KBM-7 (cell line): ENCODE measurements at regions not wholly inside any gene's neighbourhood (a gene's known extent, or its start where the extent isn't known, plus 50 kb on each side); places are given as distances from the start of the nearest gene placed in this dataset.
"Not testable (repeated sequence)": the region's sequence is repeated elsewhere in the genome, so short reads cannot be mapped to it uniquely, and the experiment has no call there.

Experiments used
- DNase-seq: peaks from one replicate; pipeline ENCODE4 v3.0.0-alpha.2; 2015
- in situ Hi-C: fragments of 300-500 bp; cut with MboI; formaldehyde crosslinking; loops from 2 replicates; pipeline ENCODE4 v1.14.3; 2020; ENCODE audit warnings: low sequenced_read_pairs, low pct_unique_long_range_greater_than_20kb, mixed read lengths

DNA sequence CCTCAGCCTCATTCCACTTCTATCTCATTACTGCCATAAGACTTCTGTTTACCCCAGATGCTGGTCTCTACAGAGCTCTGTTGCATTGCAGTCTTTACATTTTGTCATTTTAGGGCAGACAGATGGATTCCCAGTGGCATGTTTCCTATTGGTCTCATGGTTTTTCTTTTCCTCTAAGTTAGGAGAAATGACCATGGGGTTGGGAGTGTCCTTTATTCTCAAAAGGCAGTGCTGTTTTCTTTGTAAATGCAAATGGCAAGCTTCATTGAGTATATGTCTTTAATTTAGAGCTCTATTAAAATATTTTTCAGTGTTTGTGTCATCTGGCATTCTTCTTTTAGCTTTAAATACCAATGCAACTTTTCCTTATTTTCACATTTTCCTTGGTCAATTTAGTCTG is 57.0 kb downstream of the MSTN start:
- in situ Hi-C loops: no loop called here
- no peak for DNase-seq

DNA sequence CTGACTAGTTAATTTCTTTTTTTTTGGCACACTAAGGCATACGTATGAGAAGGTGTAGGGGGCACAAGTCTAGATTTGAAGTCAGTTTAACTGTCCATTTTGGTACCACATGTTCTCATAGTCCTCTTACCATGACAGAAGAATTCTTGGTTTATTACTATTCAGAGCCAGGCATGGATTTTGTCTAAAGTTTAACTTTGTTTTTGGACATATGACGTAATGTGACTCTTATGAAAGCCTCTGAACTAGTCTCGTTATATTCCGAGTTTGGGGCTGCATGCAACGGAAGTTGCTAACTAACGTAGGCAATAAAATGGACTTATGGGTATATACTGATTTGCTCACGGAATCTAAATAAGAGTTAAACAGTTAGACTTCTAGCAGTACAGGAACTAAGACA is 62.9 kb downstream of the MSTN start:
- DNase-seq: no peak
- in situ Hi-C loops: no loop called here

DNA sequence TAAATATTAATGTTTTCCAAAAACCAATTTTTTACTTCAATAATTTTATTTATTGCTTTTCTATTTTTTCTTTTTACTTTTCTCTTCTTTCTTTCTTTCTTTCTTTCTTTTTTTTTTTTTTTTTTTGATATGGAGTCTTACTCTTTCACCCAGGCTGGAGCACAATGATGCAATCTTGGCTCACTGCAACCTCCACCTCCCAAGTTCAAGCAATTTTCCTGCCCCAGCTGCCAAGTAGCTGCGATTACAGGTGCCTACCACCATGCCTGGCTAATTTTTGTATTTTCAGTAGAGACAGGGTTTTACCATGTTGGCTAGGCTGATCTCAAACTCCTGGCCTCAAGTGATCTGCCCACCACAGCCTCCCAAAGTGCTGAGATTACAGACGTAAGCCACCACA is 63.9 kb downstream of the MSTN start:
- DNase-seq, in situ Hi-C loops: not testable (repeated sequence)

DNA sequence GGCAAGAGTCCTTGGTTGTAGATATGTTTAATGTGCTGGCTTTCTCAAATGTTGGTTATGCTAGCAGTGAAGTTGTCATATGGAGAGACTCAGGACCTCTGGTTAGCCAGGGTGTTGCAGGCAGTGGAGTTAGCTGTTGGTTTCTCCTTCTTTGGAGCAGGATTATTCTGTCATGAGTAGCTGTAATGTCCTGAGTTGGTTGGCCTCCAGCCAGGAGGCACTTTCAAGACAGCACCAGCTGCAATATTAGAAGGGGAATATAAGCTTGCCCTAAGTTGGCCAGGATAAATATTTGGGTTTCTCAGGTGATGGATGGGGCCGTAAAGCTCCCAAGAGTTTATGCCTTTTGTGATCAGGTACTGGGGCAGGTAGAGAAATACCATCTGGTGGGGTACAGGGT is 65.5 kb downstream of the MSTN start:
- in situ Hi-C loops: no loop called here
- no peak for DNase-seq

DNA sequence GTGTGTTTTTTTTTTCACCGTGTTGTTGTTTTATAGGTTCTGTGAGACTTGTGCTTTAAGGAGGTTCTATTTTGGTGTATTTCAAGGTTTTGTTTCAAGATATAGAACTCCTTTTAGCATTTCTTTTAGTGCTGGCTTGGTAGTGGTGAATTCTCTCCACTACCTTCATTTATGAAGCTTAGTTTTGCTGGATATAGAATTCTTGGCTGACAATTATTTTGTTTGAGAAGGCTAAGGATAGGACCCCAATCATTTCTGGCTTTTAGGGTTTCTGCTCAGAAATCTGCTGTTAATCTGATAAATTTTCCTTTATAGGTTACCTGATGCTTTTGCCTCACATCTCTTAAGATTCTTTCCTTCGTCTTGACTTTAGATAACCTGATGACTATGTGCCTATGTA is 66.8 kb downstream of the MSTN start:
- DNase-seq: no peak
- in situ Hi-C loops: no loop called here

DNA sequence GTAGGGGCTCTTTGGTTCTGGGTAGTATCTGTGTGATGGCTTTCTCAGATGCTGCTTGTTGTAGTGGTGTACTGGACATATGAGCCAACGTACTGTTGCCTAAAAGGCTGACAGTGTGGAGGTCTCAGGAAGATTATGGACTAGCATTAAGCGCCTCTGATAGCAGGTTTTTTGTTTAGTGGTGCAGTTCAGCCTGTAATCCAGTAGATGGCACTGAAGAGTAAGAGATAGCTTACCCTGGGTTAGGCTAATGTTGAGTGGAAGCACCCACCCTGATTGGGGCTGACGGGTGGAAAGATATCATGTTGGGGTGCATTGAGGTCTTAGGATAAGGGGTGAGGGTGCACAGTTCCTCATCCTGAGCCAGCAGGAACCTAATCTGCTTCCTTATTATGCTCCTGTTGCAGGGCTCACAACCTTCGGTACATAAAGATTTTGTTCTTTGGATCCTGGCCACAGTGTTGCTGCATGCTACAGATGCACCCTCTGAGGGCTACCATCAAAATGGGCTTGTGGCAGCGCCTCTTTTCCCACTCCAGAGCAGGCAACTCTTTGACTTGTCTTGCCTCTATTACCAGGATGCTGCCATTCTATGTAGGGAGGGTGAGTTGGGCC is 79.6 kb downstream of the MSTN start:
- in situ Hi-C loops: no loop called here
- peak; percentile 48 for DNase-seq

DNA sequence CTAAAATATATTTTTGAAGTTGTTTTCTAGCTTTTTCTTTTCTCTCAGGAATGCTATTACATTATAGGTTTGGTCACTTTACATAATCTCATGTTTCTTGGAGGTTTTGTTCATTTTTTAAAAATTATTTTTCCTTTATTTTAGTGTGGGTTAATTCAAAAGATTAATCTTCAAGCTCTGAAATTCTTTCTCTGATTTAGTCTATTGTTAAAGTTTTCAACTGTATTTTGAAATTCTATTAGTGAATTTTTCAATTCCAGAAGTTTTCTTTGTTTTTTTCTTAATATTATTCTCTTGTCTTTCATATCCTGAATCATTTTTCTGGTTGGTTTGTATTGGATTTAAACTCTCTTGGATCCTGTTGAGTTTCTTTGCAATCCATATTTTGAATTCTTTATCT is 80.4 kb downstream of the MSTN start:
- in situ Hi-C loops: no loop called here

DNA sequence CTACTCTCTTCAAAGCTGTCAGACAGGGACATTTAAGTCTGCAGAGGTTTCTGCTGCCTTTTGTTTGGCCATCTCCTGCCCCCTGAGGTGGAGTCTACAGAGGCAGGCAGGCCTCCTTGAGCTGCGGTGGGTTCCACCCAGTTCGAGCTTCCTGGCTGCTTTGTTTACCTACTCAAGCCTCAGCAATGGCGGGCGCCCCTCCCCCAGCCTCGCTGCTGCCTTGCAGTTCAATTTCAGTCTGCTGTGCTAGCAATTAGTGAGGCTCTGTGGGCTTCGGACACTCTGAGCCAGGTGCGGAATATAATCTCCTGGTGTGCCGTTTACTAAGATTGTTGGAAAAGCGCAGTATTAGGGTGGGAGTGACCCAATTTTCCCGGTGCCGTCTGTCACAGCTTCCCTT is 86.0 kb downstream of the MSTN start:
- DNase-seq, in situ Hi-C loops: not testable (repeated sequence)

More for the DNA sequence above, 80.4 kb downstream of the MSTN start:
- DNase-seq: no peak

DNA sequence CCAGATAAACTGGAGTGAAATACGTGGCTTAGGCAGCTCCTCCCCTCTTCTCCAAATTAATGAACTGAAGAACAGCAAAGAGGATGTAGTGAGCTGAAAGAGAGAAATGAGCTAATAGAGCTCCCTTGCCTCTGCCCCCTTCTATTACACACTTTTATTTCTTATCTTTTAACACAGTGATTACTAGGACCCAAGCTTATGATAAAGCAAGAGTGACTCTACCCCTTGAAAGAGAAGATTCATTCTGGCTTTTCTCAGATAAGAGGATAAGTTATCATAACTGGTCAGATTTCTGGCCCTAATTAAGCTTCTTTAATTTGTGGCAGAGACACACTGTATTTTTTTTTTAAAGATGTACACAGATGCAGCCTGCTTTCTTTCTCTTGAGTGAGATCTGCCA is 102.2 kb downstream of the MSTN start:
- in situ Hi-C loops: no loop called here
- DNase-seq: no peak

DNA sequence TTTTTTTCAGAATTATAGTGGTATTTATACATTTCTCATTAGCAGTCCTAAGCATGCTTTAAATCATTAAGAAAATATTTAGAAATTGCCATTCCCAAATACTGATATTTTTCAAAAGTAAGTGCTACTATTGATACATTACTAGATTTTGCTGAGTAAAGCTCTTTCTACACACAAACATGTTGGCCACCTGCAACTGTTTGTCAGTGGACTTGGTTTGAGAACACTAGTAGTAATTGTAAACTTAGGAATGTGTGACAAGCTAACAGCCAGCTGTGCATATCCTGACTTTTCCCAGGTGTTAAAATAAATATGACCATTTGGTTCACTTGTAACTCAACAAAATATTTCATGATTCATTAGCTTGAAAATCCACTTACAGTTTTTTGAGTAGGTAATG is 103.1 kb downstream of the MSTN start:
- in situ Hi-C loops: no loop called here

DNA sequence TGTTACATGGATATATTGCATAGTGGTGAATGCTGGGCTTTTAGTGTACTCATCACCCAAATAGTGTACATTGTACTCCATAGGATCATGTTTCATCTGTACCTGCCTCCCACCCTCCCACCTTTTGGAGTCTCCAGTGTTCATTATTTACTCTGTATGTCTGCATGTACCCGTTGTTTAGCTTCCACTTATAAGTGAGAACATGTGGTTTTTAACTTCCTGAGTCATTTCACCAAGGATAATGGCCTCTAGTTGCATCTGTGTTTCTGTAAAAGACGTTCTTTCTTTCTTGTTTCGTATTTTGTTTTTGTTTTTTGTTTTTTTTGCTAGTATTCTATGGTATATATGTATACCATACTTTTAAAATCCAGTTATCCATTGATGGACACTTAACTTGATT is 107.5 kb downstream of the MSTN start:
- in situ Hi-C loops: no loop called here
- no peak for DNase-seq

More for the DNA sequence above, 103.1 kb downstream of the MSTN start:
- no peak for DNase-seq

DNA sequence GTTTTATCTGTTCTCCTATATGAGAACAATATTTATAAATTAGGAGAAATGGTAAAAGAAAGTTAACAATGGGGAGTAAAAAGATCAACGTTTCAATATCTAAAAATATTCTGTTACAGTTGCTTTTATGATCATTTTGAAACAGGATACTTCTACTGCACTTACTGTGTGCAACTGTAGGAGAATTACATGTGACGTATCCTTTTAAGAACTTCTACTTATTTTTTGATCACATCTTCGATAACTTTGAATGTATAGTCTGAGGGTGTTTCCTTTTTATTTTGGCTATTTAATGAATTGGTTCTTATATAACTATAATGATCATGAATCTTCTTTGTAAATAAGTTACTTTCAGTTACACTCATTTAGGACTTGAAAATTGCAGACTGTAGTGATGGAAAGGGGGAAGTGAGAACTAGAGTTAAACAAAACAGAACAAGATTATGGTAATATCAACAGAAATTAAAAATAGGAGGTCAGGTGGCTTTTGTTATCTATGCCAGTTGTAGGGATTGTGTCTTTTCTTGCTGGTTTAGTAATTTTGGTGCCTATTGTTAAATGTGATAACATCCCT is 109.9 kb downstream of the MSTN start:
- in situ Hi-C loops: no loop called here

DNA sequence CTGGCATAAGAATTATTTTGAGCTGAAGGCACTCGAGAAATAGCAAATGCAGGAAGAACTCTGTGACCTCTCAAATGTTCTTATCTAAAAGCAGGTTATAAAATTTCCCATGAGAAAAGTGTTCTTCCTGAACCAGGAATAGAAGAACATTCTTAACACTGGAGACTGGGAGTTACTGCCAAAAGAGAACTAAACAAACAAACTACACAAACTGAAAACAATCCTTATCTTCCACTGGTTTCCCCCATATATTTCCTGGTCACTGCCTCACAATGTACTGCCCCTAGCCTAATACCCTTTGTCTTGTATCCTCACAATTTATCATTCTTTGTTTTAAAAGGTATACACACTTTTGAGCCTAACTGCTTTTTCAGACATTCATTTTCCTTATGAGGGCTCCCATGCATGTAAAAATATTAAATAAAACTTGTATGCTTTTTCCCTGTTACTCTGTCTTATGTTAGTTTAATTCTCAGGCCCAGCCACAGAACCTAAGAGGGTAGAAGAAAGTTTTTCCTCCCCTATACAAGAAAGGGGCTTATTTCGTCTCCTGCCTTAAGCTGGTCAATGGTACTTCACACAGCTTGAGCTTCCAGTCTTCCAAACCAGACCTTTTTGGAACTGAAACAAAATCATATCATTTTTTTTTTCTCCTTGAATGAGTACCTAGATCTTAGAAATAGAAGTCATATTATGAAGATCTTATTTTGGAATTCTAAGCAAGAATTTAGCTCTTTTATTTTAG is 110.6 kb downstream of the MSTN start:
- in situ Hi-C loops: no loop called here
- no peak for DNase-seq

More for the DNA sequence above, 109.9 kb downstream of the MSTN start:
- no peak for DNase-seq

DNA sequence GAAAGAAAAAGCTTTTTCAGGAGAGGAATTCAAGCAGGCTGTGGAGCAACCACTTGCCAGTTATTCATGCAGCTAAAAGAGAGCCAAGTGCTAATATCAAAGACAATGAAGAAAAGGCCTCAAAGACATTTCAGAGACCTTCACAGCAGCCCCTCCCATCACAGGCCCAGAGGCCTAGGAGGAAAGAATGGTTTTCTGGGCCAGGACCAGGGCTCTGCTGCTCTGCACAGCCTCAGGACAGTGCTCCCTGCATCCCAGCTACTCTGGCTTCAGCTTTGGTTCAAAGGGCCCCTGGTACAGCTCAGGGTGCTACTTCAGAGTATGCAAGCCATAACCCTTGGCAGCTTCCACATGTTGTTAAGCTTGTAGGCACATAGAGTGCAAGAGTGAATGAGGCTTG is 119.5 kb downstream of the MSTN start:
- in situ Hi-C loops: no loop called here
- DNase-seq: no peak

DNA sequence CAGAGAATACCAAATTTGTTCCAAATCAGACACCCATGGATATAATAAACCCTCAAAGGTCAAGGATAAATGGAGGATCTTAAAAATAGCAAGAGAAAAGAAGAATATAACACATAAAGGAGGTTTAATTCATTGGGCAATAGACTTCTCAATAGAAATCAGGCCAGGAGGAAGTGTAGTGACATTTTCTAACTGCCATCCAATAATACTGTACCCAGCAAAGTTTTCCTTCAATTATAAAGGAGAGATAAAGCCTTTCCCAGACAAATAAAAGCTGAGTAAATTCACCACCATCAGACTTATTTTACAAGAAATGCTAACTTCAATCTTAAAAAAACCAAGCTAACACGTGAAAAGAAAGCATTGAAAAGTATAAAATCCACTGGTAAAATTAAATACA is 121.6 kb downstream of the MSTN start:
- in situ Hi-C loops: no loop called here
- DNase-seq: no peak

DNA sequence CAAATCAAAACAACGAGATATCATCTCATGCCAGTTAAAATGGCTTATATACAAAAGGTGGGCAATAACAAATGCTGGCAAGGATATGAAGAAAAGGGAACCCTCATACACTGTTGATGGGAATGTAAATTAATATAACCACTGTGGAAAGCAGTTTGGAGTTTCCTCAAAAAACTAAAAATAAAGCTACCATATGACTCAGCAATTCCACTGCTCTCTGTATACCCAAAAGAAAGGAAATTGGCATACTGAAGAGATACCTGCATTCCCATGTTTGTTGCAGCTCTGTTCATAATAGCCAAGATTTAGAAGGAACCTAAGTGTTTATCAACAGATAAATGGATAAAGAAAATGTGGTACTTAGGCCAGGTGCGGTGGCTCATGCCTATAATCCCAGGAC is 124.8 kb downstream of the MSTN start:
- in situ Hi-C loops: no loop called here
- DNase-seq: no peak

DNA sequence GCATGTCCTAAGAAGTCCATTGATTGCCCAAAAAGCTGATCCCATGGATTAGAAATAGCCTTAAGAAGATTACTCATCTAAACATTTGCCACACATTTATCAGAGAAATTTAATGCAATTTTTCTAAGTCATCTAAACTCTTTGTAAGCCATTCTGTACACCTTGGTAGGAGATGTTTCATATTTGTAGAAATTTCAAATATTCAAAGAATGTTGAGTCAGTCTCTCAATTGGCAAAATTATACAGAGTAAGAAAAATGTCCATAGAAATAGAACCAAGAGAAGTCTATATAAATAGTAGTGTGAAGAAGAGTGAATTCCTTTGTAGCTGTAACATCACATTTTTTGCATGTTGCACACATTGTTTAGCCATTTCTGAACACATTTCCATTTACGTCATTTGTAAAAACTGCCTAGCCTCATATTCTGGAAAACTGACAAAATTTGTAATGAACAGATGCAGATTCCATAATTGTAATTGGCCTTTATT is 128.6 kb downstream of the MSTN start:
- DNase-seq: no peak
- in situ Hi-C loops: no loop called here

DNA sequence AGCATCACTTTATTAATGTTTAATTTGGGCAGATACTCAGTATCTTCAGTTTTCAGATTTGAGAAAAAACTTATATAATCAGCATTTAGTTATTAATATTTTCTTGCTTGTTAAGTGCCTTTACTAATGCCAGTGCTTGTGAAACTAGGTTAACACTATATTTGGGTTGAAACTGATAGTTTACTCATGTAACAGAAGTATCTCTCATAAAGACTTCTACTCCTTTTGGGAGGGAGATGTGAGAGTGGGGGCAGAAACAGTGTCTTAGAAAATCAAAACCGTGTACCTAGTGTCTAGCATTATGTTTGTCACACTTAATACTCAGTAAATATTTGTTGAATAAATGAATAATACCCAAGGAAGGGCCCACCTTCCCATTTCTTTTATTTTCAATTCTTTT is 129.5 kb downstream of the MSTN start:
- DNase-seq: no peak
- in situ Hi-C loops: no loop called here

DNA sequence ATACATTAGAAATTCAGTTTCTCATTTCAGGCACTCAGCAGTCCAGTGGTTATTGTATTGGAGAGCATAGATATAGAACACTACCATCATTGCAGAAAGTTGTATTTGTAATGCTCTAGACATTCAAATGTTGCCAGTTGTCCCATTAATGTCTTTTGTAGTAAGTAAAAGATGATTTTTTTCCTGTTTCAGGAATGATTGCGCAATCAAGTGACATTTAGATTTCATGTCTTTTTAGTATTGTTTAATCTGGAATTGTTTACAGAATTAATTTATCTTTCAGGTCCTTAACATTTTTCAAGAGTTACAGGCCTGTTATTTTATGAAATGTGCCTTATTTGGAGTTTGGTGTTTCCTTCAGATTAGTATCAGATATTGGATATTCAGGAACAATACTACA is 134.7 kb downstream of the MSTN start:
- in situ Hi-C loops: no loop called here
- no peak for DNase-seq
